Dendritic cell treated with granulocyte-macrophage colony-stimulating factor and Interleukin-4, amounts not matched to agents 40 ng/mL and 50 ng/mL, for 4 days (primary cell): ENCODE measurements at regions not wholly inside any gene's neighbourhood (a gene's known extent, or its start where the extent isn't known, plus 50 kb on each side); places are given as distances from the start of the nearest gene placed in this dataset.

Experiments used
- H3K27ac Mint-ChIP-seq: one replicate; pipeline ENCODE4 v1.8.0; 2022; ENCODE audit warnings: mild to moderate bottlenecking, mixed read lengths
- H3K27me3 Mint-ChIP-seq: one replicate; pipeline ENCODE4 v1.8.0; 2022; ENCODE audit warnings: mild to moderate bottlenecking, mixed read lengths
- H3K36me3 Mint-ChIP-seq: one replicate; pipeline ENCODE4 v1.8.0; 2022; ENCODE audit warnings: low read depth, mixed read lengths
- H3K4me1 Mint-ChIP-seq: one replicate; pipeline ENCODE4 v1.8.0; 2022; ENCODE audit warnings: low read depth, mixed read lengths
- H3K4me3 Mint-ChIP-seq: one replicate; pipeline ENCODE4 v1.8.0; 2022; ENCODE audit warnings: mild to moderate bottlenecking, moderate library complexity, mixed read lengths
- H3K9me3 Mint-ChIP-seq: one replicate; pipeline ENCODE4 v1.8.0; 2022; ENCODE audit warnings: mixed read lengths
- intact Hi-C: fragments of 100-400 bp; cut with micrococcal nuclease; formaldehyde crosslinking; loops from one replicate; pipeline ENCODE4 v1.15.0; 2022

DNA sequence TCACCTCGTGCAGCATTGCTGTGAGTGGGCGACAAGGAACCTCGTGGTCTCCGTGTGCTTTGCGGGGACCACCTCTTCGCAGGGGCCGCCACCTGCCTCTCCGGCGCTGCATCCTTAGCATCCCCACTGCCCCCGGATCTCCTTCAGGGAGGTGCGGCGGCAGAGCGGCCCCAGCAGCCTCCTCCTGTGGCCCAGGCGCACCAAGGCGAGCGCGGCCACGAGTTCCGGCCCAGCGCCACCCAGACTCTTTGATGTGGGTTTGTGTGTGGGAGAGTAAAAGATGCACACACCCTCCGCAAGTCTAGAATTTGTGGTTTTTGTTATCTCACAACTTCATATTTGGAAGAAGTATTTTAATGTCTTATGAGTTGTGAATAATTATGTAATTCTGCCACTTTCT lies 118.8 kb upstream of the DIO3 start:
- peaks cover 6% of the 10 kb centered on the region for H3K27me3 Mint-ChIP-seq
- no peaks in the 10 kb centered on the region for H3K9me3 Mint-ChIP-seq
- H3K36me3 Mint-ChIP-seq, result no peaks in the 10 kb centered on the region
- no peak overlapping the region for H3K4me3 Mint-ChIP-seq
- H3K27ac Mint-ChIP-seq, result no peak overlapping the region
- no peaks in the 10 kb centered on the region for H3K4me1 Mint-ChIP-seq
- intact Hi-C loops, result no loop called here

DNA sequence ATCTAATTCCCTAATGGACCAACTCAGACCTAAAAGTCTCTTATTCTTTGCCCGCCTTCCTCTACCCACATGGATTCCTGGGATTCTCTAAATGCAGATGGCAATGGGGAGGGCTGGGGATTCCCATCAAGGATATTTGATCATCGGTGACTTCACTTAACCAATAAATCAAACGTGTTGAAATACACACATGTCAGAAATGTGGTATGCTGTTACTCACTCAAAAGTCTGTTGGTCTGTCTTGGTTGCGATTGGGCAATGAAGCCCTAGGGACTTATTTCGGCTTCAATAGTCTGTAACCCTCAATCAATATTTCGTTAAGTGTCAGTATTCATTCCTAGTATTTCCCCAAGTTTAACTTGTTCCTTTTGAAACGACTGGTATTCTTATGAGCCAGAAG lies 117.2 kb upstream of the DIO3 start:
- H3K4me3 Mint-ChIP-seq, result no peak overlapping the region
- no peaks in the 10 kb centered on the region for H3K9me3 Mint-ChIP-seq
- no peaks in the 10 kb centered on the region for H3K36me3 Mint-ChIP-seq
- intact Hi-C loops, result no loop called here
- H3K4me1 Mint-ChIP-seq, result no peaks in the 10 kb centered on the region
- peaks cover 6% of the 10 kb centered on the region for H3K27me3 Mint-ChIP-seq
- H3K27ac Mint-ChIP-seq, result no peak overlapping the region

DNA sequence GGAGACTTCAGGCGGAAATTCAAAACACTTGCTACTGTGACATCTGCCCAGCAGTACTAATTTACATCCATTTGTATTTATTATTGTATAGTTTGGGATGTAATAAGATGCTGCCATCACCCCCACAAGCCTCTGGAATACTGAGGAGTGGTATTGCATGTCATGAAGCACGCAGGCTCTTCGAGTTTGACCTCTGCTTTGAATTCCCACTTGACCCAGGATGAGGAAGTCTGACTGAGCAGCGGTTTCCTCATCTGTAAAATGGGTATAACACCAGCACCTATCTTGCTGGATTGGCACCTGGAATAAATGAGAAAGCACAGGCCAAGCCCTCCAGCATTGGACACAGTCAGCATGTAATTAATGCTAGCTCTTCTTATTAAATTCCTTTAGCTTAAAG lies 116.0 kb upstream of the DIO3 start:
- no peak overlapping the region for H3K4me3 Mint-ChIP-seq
- H3K36me3 Mint-ChIP-seq, result no peaks in the 10 kb centered on the region
- intact Hi-C loops, result no loop called here
- peaks cover 9% of the 10 kb centered on the region for H3K27me3 Mint-ChIP-seq
- H3K9me3 Mint-ChIP-seq, result no peaks in the 10 kb centered on the region
- no peak overlapping the region for H3K27ac Mint-ChIP-seq
- H3K4me1 Mint-ChIP-seq, result no peaks in the 10 kb centered on the region

- Mint-ChIP-seq H3K27ac (no peak overlapping the region), H3K9me3 (no peaks in the 10 kb centered on the region), H3K27me3 (peaks cover 6% of the 10 kb centered on the region), H3K36me3 (no peaks in the 10 kb centered on the region), H3K4me3 (no peak overlapping the region), H3K4me1 (no peaks in the 10 kb centered on the region)
- intact Hi-C loops, result no loop called here
Observed at GRCh38 chr14:101446387-101446969, 114.8 kb upstream of the DIO3 start.

DNA sequence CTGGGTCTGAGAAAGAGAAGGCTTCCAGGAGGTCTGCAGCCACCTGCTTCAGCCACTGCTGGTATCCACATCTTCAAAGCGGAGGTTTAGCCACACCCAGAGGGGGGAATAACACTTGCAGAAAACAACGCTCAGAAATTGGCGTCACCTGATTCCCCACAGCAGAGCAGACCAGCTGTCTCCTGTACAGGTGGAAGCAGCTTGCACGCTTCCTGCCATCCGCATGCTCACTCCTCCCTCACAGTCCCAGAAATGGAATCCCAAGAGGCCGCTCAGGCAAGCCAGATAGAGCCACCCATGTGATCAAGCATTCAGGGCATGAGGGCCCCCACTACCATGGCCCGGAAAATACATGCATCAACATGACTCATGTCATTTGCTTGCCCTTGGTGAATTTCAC lies 112.2 kb upstream of the DIO3 start:
- Mint-ChIP-seq H3K9me3 (no peaks in the 10 kb centered on the region), H3K27me3 (peaks cover 18% of the 10 kb centered on the region), H3K36me3 (no peaks in the 10 kb centered on the region), H3K4me1 (no peaks in the 10 kb centered on the region), H3K27ac (no peak overlapping the region), H3K4me3 (no peak overlapping the region)
- intact Hi-C loops, result no loop called here

GRCh38 chr14:101451166-101451565 lies 110.1 kb upstream of the DIO3 start:
- Mint-ChIP-seq H3K9me3 (no peaks in the 10 kb centered on the region), H3K27me3 (peaks cover 37% of the 10 kb centered on the region), H3K4me1 (no peaks in the 10 kb centered on the region), H3K4me3 (no peak overlapping the region), H3K27ac (no peak overlapping the region), H3K36me3 (no peaks in the 10 kb centered on the region)
- intact Hi-C loops, result no loop called here

DNA sequence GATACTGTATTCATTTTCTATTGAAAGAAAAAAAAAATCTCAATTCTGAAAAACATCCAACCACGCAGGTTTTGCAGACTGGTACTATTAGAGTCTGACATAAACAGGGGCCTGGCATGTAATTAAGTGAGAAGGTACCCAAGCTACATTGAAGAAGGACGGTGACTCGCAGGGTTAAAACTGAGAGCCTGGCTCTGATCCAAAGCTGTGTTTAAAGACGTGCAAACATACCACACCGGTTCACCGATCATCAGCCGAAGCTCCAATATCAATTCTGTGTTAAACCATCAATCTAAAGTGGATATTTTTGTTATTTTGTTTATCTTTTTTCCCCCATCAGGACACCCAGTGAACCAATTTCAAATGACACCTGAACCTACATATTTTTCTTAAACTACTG lies 108.1 kb upstream of the DIO3 start:
- Mint-ChIP-seq H3K4me1 (no peaks in the 10 kb centered on the region), H3K4me3 (no peak overlapping the region), H3K27ac (no peak overlapping the region), H3K27me3 (peaks cover 50% of the 10 kb centered on the region), H3K9me3 (no peaks in the 10 kb centered on the region), H3K36me3 (no peaks in the 10 kb centered on the region)
- intact Hi-C loops, result no loop called here

DNA sequence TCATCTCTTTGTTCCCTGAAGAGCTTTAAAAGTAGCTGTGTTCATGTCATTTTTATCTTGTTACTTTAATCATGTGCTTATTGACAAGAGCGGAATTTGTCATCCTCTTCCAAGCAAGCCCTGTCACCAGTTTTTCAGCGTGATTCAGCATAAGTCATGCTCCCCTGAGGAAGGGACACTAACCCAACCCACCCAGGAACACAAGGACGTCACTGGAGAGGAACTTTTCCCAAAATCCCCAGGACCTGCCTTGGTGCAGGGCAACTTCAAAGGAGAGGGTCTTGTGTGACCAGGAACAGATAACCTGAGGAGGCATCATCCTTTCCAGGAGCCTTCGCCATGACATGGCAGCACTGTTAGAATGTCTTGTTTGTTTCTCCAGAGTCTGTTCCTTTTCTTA lies 107.1 kb upstream of the DIO3 start:
- Mint-ChIP-seq H3K4me1 (no peaks in the 10 kb centered on the region), H3K9me3 (no peaks in the 10 kb centered on the region), H3K4me3 (no peak overlapping the region), H3K36me3 (no peaks in the 10 kb centered on the region), H3K27ac (no peak overlapping the region), H3K27me3 (peaks cover 53% of the 10 kb centered on the region)
- intact Hi-C loops, result no loop called here

DNA sequence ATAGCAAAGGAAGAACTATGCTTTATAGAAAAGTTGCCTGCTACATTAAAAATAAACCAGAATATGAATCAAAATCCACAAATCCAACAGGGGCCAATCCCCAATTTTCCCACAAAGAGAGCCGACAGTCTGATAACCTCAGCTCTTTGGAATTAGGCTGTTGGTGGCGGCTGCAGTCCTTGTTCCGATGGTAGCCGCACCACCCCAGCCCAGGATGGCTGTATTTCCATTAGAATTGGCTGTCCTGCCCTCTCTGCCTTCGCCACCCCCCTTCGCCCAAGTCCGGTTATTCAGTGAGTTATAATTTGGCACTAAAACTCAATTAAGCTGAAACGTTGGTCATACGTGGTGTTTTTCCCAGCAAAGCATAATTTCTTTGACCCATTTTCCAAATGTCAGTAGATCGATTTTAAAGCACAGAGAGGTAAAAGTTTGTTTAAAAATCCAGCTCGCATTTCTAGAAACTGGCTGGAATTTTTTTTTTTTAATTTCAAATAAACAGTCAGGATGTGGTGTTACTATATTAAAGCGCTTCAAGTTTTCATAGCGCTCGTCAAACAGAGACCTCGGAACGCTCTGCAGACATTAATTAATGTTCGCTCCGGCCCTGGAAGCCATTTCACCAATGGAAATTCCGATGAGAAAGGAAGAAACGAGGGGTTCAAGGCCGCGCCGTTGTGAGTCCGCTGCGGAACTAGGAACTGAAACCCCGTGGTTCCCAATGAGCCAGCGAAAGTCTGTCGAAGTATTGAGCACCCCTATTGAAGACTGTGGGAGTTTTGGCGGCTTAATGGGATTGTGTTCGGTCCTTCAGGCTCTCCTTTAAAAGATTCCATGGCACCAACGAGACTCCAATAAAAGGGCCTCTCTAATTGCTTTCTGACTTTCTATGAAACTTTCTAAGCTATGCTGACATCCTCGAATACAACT lies 104.8 kb upstream of the DIO3 start:
- Mint-ChIP-seq H3K27ac (no peak overlapping the region), H3K36me3 (no peaks in the 10 kb centered on the region), H3K4me3 (no peak overlapping the region), H3K27me3 (peaks cover 63% of the 10 kb centered on the region), H3K4me1 (no peaks in the 10 kb centered on the region), H3K9me3 (no peaks in the 10 kb centered on the region)
- intact Hi-C loops, result no loop called here

DNA sequence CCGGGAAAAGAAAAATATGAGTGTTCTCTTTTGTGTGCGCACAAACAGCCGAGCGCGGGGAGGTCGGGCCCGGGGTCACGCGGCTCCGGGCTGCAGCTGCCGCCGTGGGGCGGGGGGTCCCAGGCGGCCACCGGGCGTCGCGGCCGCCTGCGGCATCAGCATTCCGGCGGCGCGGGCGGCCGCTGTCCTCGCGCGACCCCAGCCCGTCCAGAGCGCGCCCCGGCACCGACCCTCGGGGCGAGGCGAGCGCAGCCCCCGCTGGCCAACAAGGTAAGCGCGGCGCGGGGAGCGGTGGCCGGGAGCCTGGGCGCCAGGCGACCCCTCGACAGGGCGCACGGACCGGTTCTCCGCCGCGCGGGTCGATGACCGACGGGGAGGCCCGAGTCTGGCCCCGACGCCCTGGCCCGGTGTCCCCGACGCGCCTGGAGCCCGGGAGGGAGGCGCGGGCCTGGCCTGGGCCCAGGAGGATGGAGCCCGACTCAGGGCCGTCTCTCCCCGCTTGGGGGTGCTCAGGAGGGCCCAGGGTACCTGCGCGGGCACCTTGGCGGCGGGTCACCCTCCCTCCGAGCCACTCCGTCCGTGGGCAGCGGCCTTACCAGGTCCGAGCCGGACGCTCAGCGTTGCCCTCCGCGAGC lies 103.9 kb upstream of the DIO3 start:
- Mint-ChIP-seq H3K27me3 (peaks cover 63% of the 10 kb centered on the region), H3K27ac (no peak overlapping the region), H3K36me3 (no peaks in the 10 kb centered on the region), H3K4me1 (no peaks in the 10 kb centered on the region), H3K9me3 (no peaks in the 10 kb centered on the region), H3K4me3 (no peak overlapping the region)
- intact Hi-C loops, result no loop called here

DNA sequence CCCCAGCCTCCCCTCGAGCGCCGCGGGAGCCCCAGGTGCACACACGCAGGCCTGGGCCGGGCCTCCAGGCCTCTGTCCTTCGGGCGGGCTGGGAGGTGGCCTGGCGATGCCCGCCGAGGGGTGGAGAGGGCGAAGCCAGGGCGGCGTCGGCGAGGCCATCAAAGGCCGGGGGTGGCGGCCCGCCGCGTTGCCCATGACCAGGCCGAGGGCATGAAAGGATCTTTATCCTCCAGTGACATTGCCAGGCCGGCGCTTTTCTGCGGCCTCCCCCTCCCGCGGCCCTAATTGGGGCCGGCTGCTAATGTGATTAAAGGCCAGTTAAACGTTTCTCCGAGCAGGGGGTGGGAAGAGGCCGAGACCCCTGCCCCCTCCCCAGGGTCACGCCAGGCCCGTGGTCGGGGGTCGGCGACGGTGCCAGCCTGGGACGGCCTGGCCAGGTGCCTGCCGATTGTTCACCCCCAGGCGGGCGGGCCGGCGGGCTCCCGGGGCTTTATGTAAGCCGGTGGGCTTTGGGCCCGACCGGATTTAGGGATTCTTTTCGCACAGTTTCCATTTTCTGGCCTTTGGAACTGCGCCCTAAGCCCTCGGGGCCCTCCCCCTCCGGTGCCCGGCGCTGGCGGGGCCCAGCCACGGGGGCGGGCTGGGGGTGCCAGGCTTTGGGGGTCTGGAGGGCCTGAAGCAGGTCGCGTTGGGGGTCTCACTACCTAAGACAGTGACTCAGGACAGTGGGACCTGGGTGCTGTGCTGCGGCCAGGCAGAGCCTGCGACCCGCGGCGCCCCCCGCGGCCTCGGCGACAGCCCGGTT lies 103.2 kb upstream of the DIO3 start:
- H3K4me1 Mint-ChIP-seq, result no peaks in the 10 kb centered on the region
- intact Hi-C loops, result no loop called here
- no peaks in the 10 kb centered on the region for H3K36me3 Mint-ChIP-seq
- peaks cover 62% of the 10 kb centered on the region for H3K27me3 Mint-ChIP-seq
- H3K9me3 Mint-ChIP-seq, result no peaks in the 10 kb centered on the region
- no peak overlapping the region for H3K4me3 Mint-ChIP-seq
- no peak overlapping the region for H3K27ac Mint-ChIP-seq

DNA sequence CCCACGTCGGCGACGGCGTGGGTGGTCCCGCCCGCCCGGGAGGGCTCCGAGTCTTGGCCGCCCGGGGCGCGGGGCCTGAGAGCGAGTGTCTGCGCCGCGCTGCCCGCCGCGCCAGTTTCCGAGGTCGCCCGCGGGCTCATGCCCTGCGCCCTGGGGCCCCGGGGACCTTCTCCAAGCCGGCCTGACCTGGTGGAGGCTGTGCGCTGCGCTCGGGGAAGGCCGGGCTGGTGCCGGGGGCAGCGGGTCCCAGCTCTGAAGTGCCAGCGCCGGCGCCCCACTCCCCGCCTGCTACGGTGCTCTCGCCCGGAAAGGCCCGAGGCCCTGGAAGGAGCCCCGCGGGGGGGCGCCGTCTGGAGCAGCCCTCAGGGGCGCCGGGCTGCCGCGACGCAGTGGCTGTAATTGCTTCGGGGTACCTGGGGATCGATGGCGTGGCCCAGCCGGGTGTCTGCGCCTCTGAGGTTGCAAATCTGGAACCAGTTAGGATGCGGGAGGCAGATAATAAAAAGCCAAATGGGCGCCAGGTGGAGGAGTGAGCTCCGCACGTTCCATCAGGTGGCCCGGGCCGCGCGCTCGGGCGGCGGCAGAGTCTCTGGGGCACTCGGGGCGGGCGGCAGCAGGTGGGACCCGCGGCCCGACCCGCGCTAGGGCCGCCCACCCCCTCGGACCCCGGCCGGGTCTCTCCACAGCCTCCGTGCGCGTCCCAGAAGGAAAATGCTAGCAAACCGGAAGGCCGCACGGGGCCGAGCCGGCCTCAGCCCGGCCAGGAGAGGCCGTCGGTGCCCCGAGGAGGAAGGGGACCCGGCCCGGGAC lies 102.3 kb upstream of the DIO3 start:
- H3K27me3 Mint-ChIP-seq, result peaks cover 55% of the 10 kb centered on the region
- H3K9me3 Mint-ChIP-seq, result no peaks in the 10 kb centered on the region
- intact Hi-C loops, result no loop called here
- H3K4me3 Mint-ChIP-seq, result no peak overlapping the region
- H3K4me1 Mint-ChIP-seq, result no peaks in the 10 kb centered on the region
- no peak overlapping the region for H3K27ac Mint-ChIP-seq
- H3K36me3 Mint-ChIP-seq, result no peaks in the 10 kb centered on the region

- intact Hi-C loops, result no loop called here
- Mint-ChIP-seq H3K4me3 (no peak overlapping the region), H3K27me3 (peaks cover 50% of the 10 kb centered on the region), H3K27ac (no peak overlapping the region), H3K9me3 (no peaks in the 10 kb centered on the region), H3K36me3 (no peaks in the 10 kb centered on the region), H3K4me1 (no peaks in the 10 kb centered on the region)
Observed at GRCh38 chr14:101459551-101459900, 101.8 kb upstream of the DIO3 start.
